ENCODE measurements at regions not wholly inside any gene's neighbourhood (a gene's known extent, or its start where the extent isn't known, plus 50 kb on each side); places are given as distances from the start of the nearest gene placed in this dataset.
"Not testable (repeated sequence)": the region's sequence is repeated elsewhere in the genome, so short reads cannot be mapped to it uniquely, and the experiment has no call there.

- TF ChIP-seq CTCF (IDR thresholded peaks at IDR 0.05; ENCODE audit: unreplicated experiment) = no peak
- no peak for DNase-seq (ENCODE audit: low spot score)
- Mint-ChIP-seq H3K36me3 (ENCODE audit: low read depth, unreplicated experiment) (no peaks in the 10 kb centered on the region), H3K4me3 (ENCODE audit: unreplicated experiment) (no peak overlapping the region), H3K27me3 (ENCODE audit: unreplicated experiment) (no peaks in the 10 kb centered on the region), H3K27ac (ENCODE audit: unreplicated experiment) (no peak overlapping the region), H3K4me1 (ENCODE audit: unreplicated experiment) (no peaks in the 10 kb centered on the region), H3K9me3 (ENCODE audit: unreplicated experiment) (no peaks in the 10 kb centered on the region)
Measured at GRCh38 chrX:51155157-51155556, 177.5 kb upstream of the NUDT10 start.

GRCh38 chrX:51155566-51155965, 177.1 kb upstream of the NUDT10 start:
- no peak overlapping the region for H3K4me3 Mint-ChIP-seq (ENCODE audit: unreplicated experiment)
- TF ChIP-seq CTCF (IDR thresholded peaks at IDR 0.05; ENCODE audit: unreplicated experiment) = no peak
- H3K27ac Mint-ChIP-seq (ENCODE audit: unreplicated experiment) = no peak overlapping the region
- H3K9me3 Mint-ChIP-seq (ENCODE audit: unreplicated experiment) = no peaks in the 10 kb centered on the region
- H3K27me3 Mint-ChIP-seq (ENCODE audit: unreplicated experiment) = no peaks in the 10 kb centered on the region
- DNase-seq (ENCODE audit: low spot score) = no peak
- no peaks in the 10 kb centered on the region for H3K4me1 Mint-ChIP-seq (ENCODE audit: unreplicated experiment)
- no peaks in the 10 kb centered on the region for H3K36me3 Mint-ChIP-seq (ENCODE audit: low read depth, unreplicated experiment)

GRCh38 chrX:51158231-51158630, 174.4 kb upstream of the NUDT10 start:
- Mint-ChIP-seq H3K27me3 (ENCODE audit: unreplicated experiment) (peaks cover 1% of the 10 kb centered on the region), H3K27ac (ENCODE audit: unreplicated experiment) (no peak overlapping the region), H3K9me3 (ENCODE audit: unreplicated experiment) (no peaks in the 10 kb centered on the region), H3K4me3 (ENCODE audit: unreplicated experiment) (no peak overlapping the region), H3K4me1 (ENCODE audit: unreplicated experiment) (no peaks in the 10 kb centered on the region), H3K36me3 (ENCODE audit: low read depth, unreplicated experiment) (no peaks in the 10 kb centered on the region)
- no peak for TF ChIP-seq CTCF (IDR thresholded peaks at IDR 0.05; ENCODE audit: unreplicated experiment)
- no peak for DNase-seq (ENCODE audit: low spot score)

GRCh38 chrX:51159378-51159777, 173.2 kb upstream of the NUDT10 start:
- not testable (repeated sequence) for H3K36me3 Mint-ChIP-seq (ENCODE audit: low read depth, unreplicated experiment); DNase-seq (ENCODE audit: low spot score); H3K9me3 Mint-ChIP-seq (ENCODE audit: unreplicated experiment); H3K27me3 Mint-ChIP-seq (ENCODE audit: unreplicated experiment); H3K27ac Mint-ChIP-seq (ENCODE audit: unreplicated experiment); H3K4me3 Mint-ChIP-seq (ENCODE audit: unreplicated experiment); H3K4me1 Mint-ChIP-seq (ENCODE audit: unreplicated experiment)

GRCh38 chrX:51163730-51164129, 168.9 kb upstream of the NUDT10 start:
- Mint-ChIP-seq H3K27ac (ENCODE audit: unreplicated experiment) (no peak overlapping the region), H3K27me3 (ENCODE audit: unreplicated experiment) (peaks cover 1% of the 10 kb centered on the region), H3K4me1 (ENCODE audit: unreplicated experiment) (no peaks in the 10 kb centered on the region), H3K4me3 (ENCODE audit: unreplicated experiment) (no peak overlapping the region), H3K36me3 (ENCODE audit: low read depth, unreplicated experiment) (no peaks in the 10 kb centered on the region), H3K9me3 (ENCODE audit: unreplicated experiment) (no peaks in the 10 kb centered on the region)
- no peak for DNase-seq (ENCODE audit: low spot score)
- no peak for TF ChIP-seq CTCF (IDR thresholded peaks at IDR 0.05; ENCODE audit: unreplicated experiment)

GRCh38 chrX:51178356-51178900, 154.2 kb upstream of the NUDT10 start:
- not testable (repeated sequence) for DNase-seq (ENCODE audit: low spot score); H3K4me1 Mint-ChIP-seq (ENCODE audit: unreplicated experiment); H3K27ac Mint-ChIP-seq (ENCODE audit: unreplicated experiment); H3K9me3 Mint-ChIP-seq (ENCODE audit: unreplicated experiment); H3K27me3 Mint-ChIP-seq (ENCODE audit: unreplicated experiment); H3K36me3 Mint-ChIP-seq (ENCODE audit: low read depth, unreplicated experiment); H3K4me3 Mint-ChIP-seq (ENCODE audit: unreplicated experiment)

- H3K9me3 Mint-ChIP-seq (ENCODE audit: unreplicated experiment); H3K4me3 Mint-ChIP-seq (ENCODE audit: unreplicated experiment); DNase-seq (ENCODE audit: low spot score); H3K27me3 Mint-ChIP-seq (ENCODE audit: unreplicated experiment); H3K4me1 Mint-ChIP-seq (ENCODE audit: unreplicated experiment); H3K27ac Mint-ChIP-seq (ENCODE audit: unreplicated experiment); H3K36me3 Mint-ChIP-seq (ENCODE audit: low read depth, unreplicated experiment): not testable (repeated sequence)
Measured at GRCh38 chrX:51179805-51180204, 152.8 kb upstream of the NUDT10 start.

Data from endothelial cell (in vitro differentiated cells).